Testis (tissue), 2 donors: ENCODE measurements at regions not wholly inside any gene's neighbourhood (a gene's known extent, or its start where the extent isn't known, plus 50 kb on each side); places are given as distances from the start of the nearest gene placed in this dataset.
"Not testable (repeated sequence)": the region's sequence is repeated elsewhere in the genome, so short reads cannot be mapped to it uniquely, and the experiment has no call there.

Source experiments
- CTCF ChIP-seq, 3 experiments: fragments of 450-650 bp in 2 of 3; fragments of 200-600 bp in 1 of 3; sonication (generic) in 1 of 3; IDR thresholded peaks; one replicate each; pipeline ENCODE4 v1.5.1; 2016 to 2019; ENCODE audit warnings: antibody characterized with exemption in 3 of 3, mild to moderate bottlenecking in 2 of 3, moderate library complexity in 1 of 3
- POLR2A ChIP-seq: fragments of 450-650 bp; IDR thresholded peaks from one replicate; pipeline ENCODE4 v1.6.1; 2017; ENCODE audit warnings: antibody characterized with exemption, mild to moderate bottlenecking, moderate library complexity

- not testable (repeated sequence) for TF ChIP-seq CTCF (IDR thresholded peaks at IDR 0.05); POLR2A
Measured at GRCh38 chr13:80675442-80675841, 334.5 kb upstream of the SPRY2 start.
